ENCODE measurements at regions not wholly inside any gene's neighbourhood (a gene's known extent, or its start where the extent isn't known, plus 50 kb on each side); places are given as distances from the start of the nearest gene placed in this dataset.

- DNase-seq = peak; percentile 37
- Histone ChIP-seq H4K8ac (ENCODE audit: low read length) (no peak overlapping the region), H2BK5ac (ENCODE audit: low read depth, low read length, poor library complexity, severe bottlenecking) (no peak overlapping the region), H2BK120ac (ENCODE audit: low read depth, low read length) (no peak overlapping the region), H3K4me1 (ENCODE audit: control insufficient read depth, insufficient read depth, low read depth, low read length) (peaks cover 4% of the 10 kb centered on the region), H2BK12ac (ENCODE audit: low read length in 2 of 2) (peak overlapping the region in 1 of 2 experiments; percentile 59), H3K18ac (ENCODE audit: low read depth in 1 of 2, low read length in 2 of 2) (peak overlapping the region in 1 of 2 experiments; percentile 19), H3K4ac (ENCODE audit: low read depth in 1 of 2, low read length in 2 of 2) (no peak overlapping the region), H2AK5ac (ENCODE audit: low read length, severe bottlenecking) (no peak overlapping the region), H3K36me3 (ENCODE audit: control insufficient read depth in 1 of 2, insufficient read depth in 2 of 2, low read depth in 1 of 2, low read length in 2 of 2) (no peaks in the 10 kb centered on the region), H3K9me3 (ENCODE audit: control insufficient read depth, low read length) (no peaks in the 10 kb centered on the region), H3K14ac (ENCODE audit: low read length in 2 of 2) (no peak overlapping the region), H4K91ac (ENCODE audit: low read length) (no peak overlapping the region), H3K9ac (ENCODE audit: low read length) (no peak overlapping the region), H3K4me3 (ENCODE audit: insufficient read depth in 1 of 2, low read depth in 1 of 2, low read length in 2 of 2) (no peak overlapping the region), H3K23ac (ENCODE audit: low read length in 2 of 2) (no peak overlapping the region), H3K4me2 (ENCODE audit: low read length, poor library complexity, severe bottlenecking) (no peak overlapping the region), H3K27me3 (ENCODE audit: control insufficient read depth in 1 of 2, insufficient read depth in 1 of 2, low read length in 2 of 2) (no peaks in the 10 kb centered on the region), H2AFZ (ENCODE audit: low read depth, low read length) (no peak overlapping the region), H2BK15ac (ENCODE audit: low read depth, poor library complexity, severe bottlenecking) (no peak overlapping the region), H3K27ac (ENCODE audit: low read length, poor library complexity, severe bottlenecking) (no peak overlapping the region), H3K79me1 (replicated peaks; ENCODE audit: low read length, poor library complexity, severe bottlenecking) (no peaks in the 10 kb centered on the region)
- 46% methylated on average over 4 of the region's 4 CpGs for WGBS
These were observed 305.7 kb downstream of the ACTL7B start for GRCh38 chr9:108550106-108550505.

GRCh38 chr9:108549184-108549583 lies 306.6 kb downstream of the ACTL7B start:
- Histone ChIP-seq H2AFZ (ENCODE audit: low read depth, low read length) (no peak overlapping the region), H3K27ac (ENCODE audit: low read length, poor library complexity, severe bottlenecking) (no peak overlapping the region), H2BK5ac (ENCODE audit: low read depth, low read length, poor library complexity, severe bottlenecking) (no peak overlapping the region), H3K36me3 (ENCODE audit: control insufficient read depth in 1 of 2, insufficient read depth in 2 of 2, low read depth in 1 of 2, low read length in 2 of 2) (no peaks in the 10 kb centered on the region), H2BK120ac (ENCODE audit: low read depth, low read length) (no peak overlapping the region), H3K9ac (ENCODE audit: low read length) (no peak overlapping the region), H3K14ac (ENCODE audit: low read length in 2 of 2) (no peak overlapping the region), H3K4me3 (ENCODE audit: insufficient read depth in 1 of 2, low read depth in 1 of 2, low read length in 2 of 2) (no peak overlapping the region), H3K79me1 (replicated peaks; ENCODE audit: low read length, poor library complexity, severe bottlenecking) (no peaks in the 10 kb centered on the region), H3K9me3 (ENCODE audit: control insufficient read depth, low read length) (no peaks in the 10 kb centered on the region), H2AK5ac (ENCODE audit: low read length, severe bottlenecking) (no peak overlapping the region), H4K91ac (ENCODE audit: low read length) (no peak overlapping the region), H3K18ac (ENCODE audit: low read depth in 1 of 2, low read length in 2 of 2) (no peak overlapping the region), H3K4ac (ENCODE audit: low read depth in 1 of 2, low read length in 2 of 2) (no peak overlapping the region), H3K4me2 (ENCODE audit: low read length, poor library complexity, severe bottlenecking) (no peak overlapping the region), H3K4me1 (ENCODE audit: control insufficient read depth, insufficient read depth, low read depth, low read length) (peaks cover 4% of the 10 kb centered on the region), H3K27me3 (ENCODE audit: control insufficient read depth in 1 of 2, insufficient read depth in 1 of 2, low read length in 2 of 2) (no peaks in the 10 kb centered on the region), H4K8ac (ENCODE audit: low read length) (no peak overlapping the region), H3K23ac (ENCODE audit: low read length in 2 of 2) (no peak overlapping the region), H2BK15ac (ENCODE audit: low read depth, poor library complexity, severe bottlenecking) (no peak overlapping the region), H2BK12ac (ENCODE audit: low read length in 2 of 2) (no peak overlapping the region)
- WGBS = 72% methylated on average over 3 of the region's 3 CpGs
- DNase-seq = peak; percentile 35

- Histone ChIP-seq H2BK12ac (ENCODE audit: low read length in 2 of 2) (peak overlapping the region in 1 of 2 experiments; percentile 59), H2AK5ac (ENCODE audit: low read length, severe bottlenecking) (no peak overlapping the region), H2BK5ac (ENCODE audit: low read depth, low read length, poor library complexity, severe bottlenecking) (no peak overlapping the region), H3K4me2 (ENCODE audit: low read length, poor library complexity, severe bottlenecking) (no peak overlapping the region), H3K9ac (ENCODE audit: low read length) (no peak overlapping the region), H4K8ac (ENCODE audit: low read length) (no peak overlapping the region), H3K27me3 (ENCODE audit: control insufficient read depth in 1 of 2, insufficient read depth in 1 of 2, low read length in 2 of 2) (no peaks in the 10 kb centered on the region), H3K4ac (ENCODE audit: low read depth in 1 of 2, low read length in 2 of 2) (no peak overlapping the region), H3K79me1 (replicated peaks; ENCODE audit: low read length, poor library complexity, severe bottlenecking) (no peaks in the 10 kb centered on the region), H2BK120ac (ENCODE audit: low read depth, low read length) (no peak overlapping the region), H3K14ac (ENCODE audit: low read length in 2 of 2) (no peak overlapping the region), H2BK15ac (ENCODE audit: low read depth, poor library complexity, severe bottlenecking) (no peak overlapping the region), H3K4me3 (ENCODE audit: insufficient read depth in 1 of 2, low read depth in 1 of 2, low read length in 2 of 2) (no peak overlapping the region), H3K23ac (ENCODE audit: low read length in 2 of 2) (no peak overlapping the region), H4K91ac (ENCODE audit: low read length) (no peak overlapping the region), H3K18ac (ENCODE audit: low read depth in 1 of 2, low read length in 2 of 2) (no peak overlapping the region), H3K27ac (ENCODE audit: low read length, poor library complexity, severe bottlenecking) (no peak overlapping the region), H3K9me3 (ENCODE audit: control insufficient read depth, low read length) (no peaks in the 10 kb centered on the region), H3K36me3 (ENCODE audit: control insufficient read depth in 1 of 2, insufficient read depth in 2 of 2, low read depth in 1 of 2, low read length in 2 of 2) (no peaks in the 10 kb centered on the region), H2AFZ (ENCODE audit: low read depth, low read length) (no peak overlapping the region), H3K4me1 (ENCODE audit: control insufficient read depth, insufficient read depth, low read depth, low read length) (peaks cover 8% of the 10 kb centered on the region)
- 100% methylated on average over 3 of the region's 4 CpGs for WGBS
- DNase-seq = no peak
These were observed 308.2 kb downstream of the ACTL7B start for GRCh38 chr9:108547411-108548135.

- H3K27ac ChIP-seq (ENCODE audit: low read length, poor library complexity, severe bottlenecking) = no peak overlapping the region
- DNase-seq = no peak
- no peak overlapping the region for H3K23ac ChIP-seq (ENCODE audit: low read length in 2 of 2)
- H2BK120ac ChIP-seq (ENCODE audit: low read depth, low read length) = no peak overlapping the region
- H3K18ac ChIP-seq (ENCODE audit: low read depth in 1 of 2, low read length in 2 of 2) = no peak overlapping the region
- no CpG with 5 or more reads among the region's 2 CpGs for WGBS
- H3K14ac ChIP-seq (ENCODE audit: low read length in 2 of 2) = no peak overlapping the region
- H3K27me3 ChIP-seq (ENCODE audit: control insufficient read depth in 1 of 2, insufficient read depth in 1 of 2, low read length in 2 of 2) = no peaks in the 10 kb centered on the region
- no peak overlapping the region for H2BK15ac ChIP-seq (ENCODE audit: low read depth, poor library complexity, severe bottlenecking)
- H3K9ac ChIP-seq (ENCODE audit: low read length) = no peak overlapping the region
- no peak overlapping the region for H4K8ac ChIP-seq (ENCODE audit: low read length)
- H3K4ac ChIP-seq (ENCODE audit: low read depth in 1 of 2, low read length in 2 of 2) = no peak overlapping the region
- no peak overlapping the region for H3K4me3 ChIP-seq (ENCODE audit: insufficient read depth in 1 of 2, low read depth in 1 of 2, low read length in 2 of 2)
- H3K9me3 ChIP-seq (ENCODE audit: control insufficient read depth, low read length) = no peaks in the 10 kb centered on the region
- no peak overlapping the region for H2AK5ac ChIP-seq (ENCODE audit: low read length, severe bottlenecking)
- H2BK12ac ChIP-seq (ENCODE audit: low read length in 2 of 2) = no peak overlapping the region
- H4K91ac ChIP-seq (ENCODE audit: low read length) = no peak overlapping the region
- H3K79me1 ChIP-seq (replicated peaks; ENCODE audit: low read length, poor library complexity, severe bottlenecking) = no peaks in the 10 kb centered on the region
- H3K4me1 ChIP-seq (ENCODE audit: control insufficient read depth, insufficient read depth, low read depth, low read length) = peaks cover 6% of the 10 kb centered on the region
- no peak overlapping the region for H2AFZ ChIP-seq (ENCODE audit: low read depth, low read length)
- H3K4me2 ChIP-seq (ENCODE audit: low read length, poor library complexity, severe bottlenecking) = no peak overlapping the region
- no peaks in the 10 kb centered on the region for H3K36me3 ChIP-seq (ENCODE audit: control insufficient read depth in 1 of 2, insufficient read depth in 2 of 2, low read depth in 1 of 2, low read length in 2 of 2)
- no peak overlapping the region for H2BK5ac ChIP-seq (ENCODE audit: low read depth, low read length, poor library complexity, severe bottlenecking)
These were observed 309.6 kb downstream of the ACTL7B start for GRCh38 chr9:108546215-108546614.
